IPS-NIHi7 (cell line): ENCODE measurements at regions not wholly inside any gene's neighbourhood (a gene's known extent, or its start where the extent isn't known, plus 50 kb on each side); places are given as distances from the start of the nearest gene placed in this dataset.

Experiments
- DNase-seq: peaks from one replicate; pipeline ENCODE4 v3.0.0; 2012; ENCODE audit warnings: mixed read lengths; ENCODE audit errors: extremely low spot score

GRCh38 chr11:134518616-134519389 lies 106.8 kb upstream of the B3GAT1 start:
- DNase-seq = no peak

- no peak for DNase-seq
Observed at GRCh38 chr11:134517621-134518293, 105.7 kb upstream of the B3GAT1 start.

GRCh38 chr11:134517115-134517514 lies 105.1 kb upstream of the B3GAT1 start:
- DNase-seq = no peak

GRCh38 chr11:134516529-134516928 lies 104.5 kb upstream of the B3GAT1 start:
- DNase-seq = no peak

GRCh38 chr11:134515081-134515960 lies 103.3 kb upstream of the B3GAT1 start:
- no peak for DNase-seq

GRCh38 chr11:134514354-134514951 lies 102.4 kb upstream of the B3GAT1 start:
- no peak for DNase-seq

- no peak for DNase-seq
Observed at GRCh38 chr11:134513585-134514120, 101.6 kb upstream of the B3GAT1 start.

GRCh38 chr11:134512571-134513538 lies 100.8 kb upstream of the B3GAT1 start:
- DNase-seq = no peak

- no peak for DNase-seq
Observed at GRCh38 chr11:134512061-134512460, 100.0 kb upstream of the B3GAT1 start.

- no peak for DNase-seq
Observed at GRCh38 chr11:134511255-134511654, 99.2 kb upstream of the B3GAT1 start.

- DNase-seq = no peak
Observed at GRCh38 chr11:134510233-134511040, 98.4 kb upstream of the B3GAT1 start.

- DNase-seq = no peak
Observed at GRCh38 chr11:134509381-134510232, 97.6 kb upstream of the B3GAT1 start.

- DNase-seq = no peak
Observed at GRCh38 chr11:134508219-134508990, 96.4 kb upstream of the B3GAT1 start.

GRCh38 chr11:134506046-134506445 lies 94.0 kb upstream of the B3GAT1 start:
- DNase-seq = no peak

GRCh38 chr11:134505125-134505524 lies 93.1 kb upstream of the B3GAT1 start:
- no peak for DNase-seq

GRCh38 chr11:134504146-134504905 lies 92.3 kb upstream of the B3GAT1 start:
- DNase-seq = no peak

GRCh38 chr11:134503596-134503995 lies 91.6 kb upstream of the B3GAT1 start:
- DNase-seq = no peak
